ENCODE measurements at regions not wholly inside any gene's neighbourhood (a gene's known extent, or its start where the extent isn't known, plus 50 kb on each side); places are given as distances from the start of the nearest gene placed in this dataset.

- Histone ChIP-seq H3K4me3 (replicated peaks; ENCODE audit: insufficient read depth, low read length) (no peak overlapping the region), H3K27ac (replicated peaks) (no peak overlapping the region), H3K27me3 (ENCODE audit: insufficient read depth, poor library complexity, severe bottlenecking) (no peaks in the 10 kb centered on the region)
- TF ChIP-seq CTCF (IDR thresholded peaks at IDR 0.05; ENCODE audit: insufficient read depth, low read length) (no peak), GABPA (IDR thresholded peaks at IDR 0.05; ENCODE audit: low read depth) (no peak), REST (IDR thresholded peaks at IDR 0.05; ENCODE audit: insufficient replicate concordance, low read depth) (no peak), POLR2AphosphoS5 (IDR thresholded peaks at IDR 0.05; ENCODE audit: low read depth) (no peak), SPI1 (IDR thresholded peaks at IDR 0.05; ENCODE audit: borderline replicate concordance, low read depth) (no peak)
- no peak for DNase-seq (ENCODE audit: low read depth in 1 of 2, low spot score in 1 of 2)
These were observed 184.2 kb upstream of the HDAC4 start for GRCh38 chr2:239584986-239585385.

- no peak overlapping the region for H3K4me3 ChIP-seq (replicated peaks; ENCODE audit: insufficient read depth, low read length)
- H3K27ac ChIP-seq (replicated peaks) = no peak overlapping the region
- TF ChIP-seq CTCF (IDR thresholded peaks at IDR 0.05; ENCODE audit: insufficient read depth, low read length) = no peak
- no peak for TF ChIP-seq REST (IDR thresholded peaks at IDR 0.05; ENCODE audit: insufficient replicate concordance, low read depth)
- no peak for TF ChIP-seq POLR2AphosphoS5 (IDR thresholded peaks at IDR 0.05; ENCODE audit: low read depth)
- no peak for TF ChIP-seq SPI1 (IDR thresholded peaks at IDR 0.05; ENCODE audit: borderline replicate concordance, low read depth)
- no peak for TF ChIP-seq GABPA (IDR thresholded peaks at IDR 0.05; ENCODE audit: low read depth)
- DNase-seq (ENCODE audit: low read depth in 1 of 2, low spot score in 1 of 2) = no peak
- no peaks in the 10 kb centered on the region for H3K27me3 ChIP-seq (ENCODE audit: insufficient read depth, poor library complexity, severe bottlenecking)
These were observed 183.3 kb upstream of the HDAC4 start for GRCh38 chr2:239583879-239584859.

GRCh38 chr2:239583171-239583878, 182.5 kb upstream of the HDAC4 start:
- DNase-seq (ENCODE audit: low read depth in 1 of 2, low spot score in 1 of 2) = no peak
- Histone ChIP-seq H3K27ac (replicated peaks) (no peak overlapping the region), H3K4me3 (replicated peaks; ENCODE audit: insufficient read depth, low read length) (no peak overlapping the region), H3K27me3 (ENCODE audit: insufficient read depth, poor library complexity, severe bottlenecking) (no peaks in the 10 kb centered on the region)
- no peak for TF ChIP-seq POLR2AphosphoS5 (IDR thresholded peaks at IDR 0.05; ENCODE audit: low read depth)
- no peak for TF ChIP-seq CTCF (IDR thresholded peaks at IDR 0.05; ENCODE audit: insufficient read depth, low read length)
- TF ChIP-seq SPI1 (IDR thresholded peaks at IDR 0.05; ENCODE audit: borderline replicate concordance, low read depth) = no peak
- TF ChIP-seq GABPA (IDR thresholded peaks at IDR 0.05; ENCODE audit: low read depth) = no peak
- no peak for TF ChIP-seq REST (IDR thresholded peaks at IDR 0.05; ENCODE audit: insufficient replicate concordance, low read depth)
